AG09319 (cell line): ENCODE measurements at regions not wholly inside any gene's neighbourhood (a gene's known extent, or its start where the extent isn't known, plus 50 kb on each side); places are given as distances from the start of the nearest gene placed in this dataset.

Source experiments
- DNase-seq: peaks from one replicate; pipeline ENCODE4 v3.0.0-alpha.2; 2010; ENCODE audit warnings: low read depth; ENCODE audit errors: extremely low read depth
- TF ChIP-seq, protein P1 (sequence below): IDR thresholded peaks from 2 replicates; pipeline ENCODE4 v1.5.1; 2011; ENCODE audit warnings: low read depth, mild to moderate bottlenecking, inconsistent platforms, low read length, moderate library complexity

- TF ChIP-seq, protein P1, sequence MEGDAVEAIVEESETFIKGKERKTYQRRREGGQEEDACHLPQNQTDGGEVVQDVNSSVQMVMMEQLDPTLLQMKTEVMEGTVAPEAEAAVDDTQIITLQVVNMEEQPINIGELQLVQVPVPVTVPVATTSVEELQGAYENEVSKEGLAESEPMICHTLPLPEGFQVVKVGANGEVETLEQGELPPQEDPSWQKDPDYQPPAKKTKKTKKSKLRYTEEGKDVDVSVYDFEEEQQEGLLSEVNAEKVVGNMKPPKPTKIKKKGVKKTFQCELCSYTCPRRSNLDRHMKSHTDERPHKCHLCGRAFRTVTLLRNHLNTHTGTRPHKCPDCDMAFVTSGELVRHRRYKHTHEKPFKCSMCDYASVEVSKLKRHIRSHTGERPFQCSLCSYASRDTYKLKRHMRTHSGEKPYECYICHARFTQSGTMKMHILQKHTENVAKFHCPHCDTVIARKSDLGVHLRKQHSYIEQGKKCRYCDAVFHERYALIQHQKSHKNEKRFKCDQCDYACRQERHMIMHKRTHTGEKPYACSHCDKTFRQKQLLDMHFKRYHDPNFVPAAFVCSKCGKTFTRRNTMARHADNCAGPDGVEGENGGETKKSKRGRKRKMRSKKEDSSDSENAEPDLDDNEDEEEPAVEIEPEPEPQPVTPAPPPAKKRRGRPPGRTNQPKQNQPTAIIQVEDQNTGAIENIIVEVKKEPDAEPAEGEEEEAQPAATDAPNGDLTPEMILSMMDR = no peak
Measured at GRCh38 chr4:1517592-1518411, 111.6 kb upstream of the NKX1-1 start.

DNA sequence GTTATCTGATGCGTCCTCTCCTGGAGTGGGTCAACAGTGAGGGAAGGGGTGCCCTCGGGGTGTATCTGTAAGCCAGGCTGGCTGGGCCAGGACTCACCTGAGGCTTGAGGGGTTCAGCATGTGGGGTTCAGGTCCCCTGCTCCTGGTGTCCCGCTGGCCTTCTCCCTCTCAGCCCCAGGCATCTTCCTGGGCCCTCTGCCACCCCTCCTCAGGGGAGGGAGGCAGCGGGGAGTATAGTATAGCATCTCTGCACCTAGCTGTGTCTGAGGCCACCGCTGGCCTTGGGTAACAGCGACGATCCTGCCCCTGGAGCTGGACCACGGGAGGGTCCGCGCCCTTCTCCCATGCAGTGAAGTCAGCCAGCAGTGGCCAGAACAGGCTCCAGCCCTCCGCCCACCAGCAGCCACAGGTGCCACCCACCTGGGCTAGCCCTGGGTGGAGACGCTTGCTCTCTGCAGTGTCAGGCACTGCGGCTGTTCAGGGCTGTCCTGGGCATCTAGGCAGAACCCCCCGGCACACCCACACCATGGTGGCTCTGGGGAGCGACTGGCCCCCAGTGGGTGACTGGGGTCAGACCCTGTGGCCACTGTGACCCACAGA, 110.7 kb upstream of the NKX1-1 start:
- TF ChIP-seq, protein P1 = no peak
- DNase-seq = no peak

More at GRCh38 chr4:1517592-1518411, 111.6 kb upstream of the NKX1-1 start:
- no peak for DNase-seq

DNA sequence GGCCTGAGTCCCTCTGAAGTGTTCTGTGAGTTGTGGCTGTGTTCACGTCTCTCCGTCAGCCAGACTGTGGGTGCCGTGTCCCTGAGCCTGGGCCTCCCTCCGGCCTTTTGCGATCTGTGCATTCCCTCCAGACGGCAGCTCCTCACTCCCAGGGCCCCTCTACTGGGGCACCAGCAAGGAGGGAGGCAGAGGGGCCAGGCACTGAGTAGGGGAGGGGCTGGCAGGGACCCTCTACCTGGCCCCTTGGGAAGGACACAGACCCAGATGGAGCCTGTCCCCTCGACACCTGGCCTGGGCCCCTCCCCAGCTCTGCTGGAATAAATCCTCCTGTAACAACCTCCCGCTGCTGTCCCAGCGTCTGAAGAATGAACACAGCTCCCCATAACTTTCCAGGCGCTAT, 110.0 kb upstream of the NKX1-1 start:
- DNase-seq = no peak
- TF ChIP-seq, protein P1 = no peak

DNA sequence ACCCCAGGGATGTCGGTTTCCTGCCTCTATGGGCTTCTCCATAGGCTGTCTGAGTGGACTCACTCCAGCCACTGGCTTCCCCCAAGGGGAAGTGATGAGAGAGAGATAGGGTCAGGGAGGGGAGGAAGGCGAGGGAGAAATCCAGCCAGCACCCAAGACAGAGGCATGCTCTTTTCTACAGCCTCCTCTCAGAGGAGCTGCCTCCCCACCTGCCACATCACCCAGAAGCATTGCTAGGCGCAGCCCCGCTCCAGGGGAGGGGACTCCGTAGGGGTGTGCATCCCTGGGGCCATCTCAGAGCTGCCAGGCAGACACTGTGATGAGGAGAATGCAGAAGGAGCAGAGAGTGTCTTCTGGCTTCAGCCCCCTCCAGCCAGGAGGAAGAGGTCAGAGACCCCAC, 109.5 kb upstream of the NKX1-1 start:
- DNase-seq = no peak

DNA sequence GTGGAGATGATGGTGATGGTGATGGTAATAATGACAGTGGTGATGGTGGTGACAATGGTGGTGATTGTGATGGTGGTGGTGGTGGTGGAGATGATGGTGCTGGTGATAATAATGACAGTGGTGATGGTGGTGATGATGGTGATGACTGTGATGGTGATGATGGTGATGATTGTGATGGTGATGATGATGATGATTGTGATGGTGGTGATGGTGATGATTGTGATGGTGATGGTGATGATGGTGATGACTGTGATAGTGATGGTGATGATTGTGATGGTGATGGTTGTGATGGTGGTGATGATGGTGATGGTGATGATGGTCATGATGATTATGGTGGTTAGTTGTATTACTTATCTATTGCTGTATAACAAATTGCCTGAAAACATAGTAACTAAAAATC, 108.9 kb upstream of the NKX1-1 start:
- TF ChIP-seq, protein P1 = no peak
- no peak for DNase-seq

More for the DNA sequence above, 109.5 kb upstream of the NKX1-1 start:
- TF ChIP-seq, protein P1 = no peak

GRCh38 chr4:1514612-1515011, 108.4 kb upstream of the NKX1-1 start:
- TF ChIP-seq, protein P1 = no peak
- no peak for DNase-seq

DNA sequence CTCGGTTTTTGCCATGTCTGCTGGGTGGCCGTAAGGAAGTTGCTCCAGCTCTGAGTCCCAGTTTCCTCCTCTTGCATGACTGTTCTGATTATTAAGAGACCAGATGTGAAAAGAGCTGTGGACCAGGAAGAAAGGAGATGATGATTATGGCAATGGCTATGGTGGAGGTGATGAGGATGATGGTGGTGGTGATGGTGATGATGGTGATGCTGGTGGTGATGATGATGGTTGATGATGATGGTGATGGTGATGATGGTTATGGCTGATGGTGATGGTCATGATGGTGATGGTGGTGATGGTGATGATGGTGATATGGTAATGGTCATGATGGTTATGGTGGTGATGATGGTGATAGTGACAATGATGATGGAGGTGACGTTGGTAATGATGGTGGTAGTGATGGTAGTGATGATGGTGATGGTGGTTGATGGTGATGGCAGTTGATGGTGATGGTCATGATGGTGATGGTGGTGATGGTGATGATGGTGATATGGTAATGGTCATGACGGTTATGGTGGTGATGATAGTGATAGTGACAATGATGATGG, 107.8 kb upstream of the NKX1-1 start:
- DNase-seq = no peak
- TF ChIP-seq, protein P1 = no peak
